IPS DF 4.7 (cell line): ENCODE measurements at regions not wholly inside any gene's neighbourhood (a gene's known extent, or its start where the extent isn't known, plus 50 kb on each side); places are given as distances from the start of the nearest gene placed in this dataset.

ENCODE experiments used
- DNase-seq: peaks from one replicate; pipeline ENCODE4 v3.0.0-alpha.2; 2013; ENCODE audit warnings: low spot score; ENCODE audit errors: extremely low read depth

- DNase-seq = no peak
Measured at GRCh38 chr4:123496421-123496820, 99.8 kb downstream of the SPRY1 start.

GRCh38 chr4:123497340-123497739 lies 100.7 kb downstream of the SPRY1 start:
- no peak for DNase-seq

GRCh38 chr4:123501733-123502132 lies 105.1 kb downstream of the SPRY1 start:
- no peak for DNase-seq

GRCh38 chr4:123503698-123504363 lies 107.2 kb downstream of the SPRY1 start:
- no peak for DNase-seq

- peak; percentile 95 for DNase-seq
Measured at GRCh38 chr4:123505095-123506010, 108.8 kb downstream of the SPRY1 start.

- DNase-seq = no peak
Measured at GRCh38 chr4:123506011-123506695, 109.6 kb downstream of the SPRY1 start.

GRCh38 chr4:123507376-123507775 lies 110.8 kb downstream of the SPRY1 start:
- DNase-seq = no peak

GRCh38 chr4:123510221-123510620 lies 113.6 kb downstream of the SPRY1 start:
- DNase-seq = no peak

GRCh38 chr4:123510659-123511058 lies 114.1 kb downstream of the SPRY1 start:
- DNase-seq = no peak

- DNase-seq = no peak
Measured at GRCh38 chr4:123516576-123516975, 120.0 kb downstream of the SPRY1 start.

GRCh38 chr4:123517176-123517575 lies 120.6 kb downstream of the SPRY1 start:
- no peak for DNase-seq

GRCh38 chr4:123517971-123518370 lies 121.4 kb downstream of the SPRY1 start:
- no peak for DNase-seq

- no peak for DNase-seq
Measured at GRCh38 chr4:123520325-123520724, 123.7 kb downstream of the SPRY1 start.

- DNase-seq = no peak
Measured at GRCh38 chr4:123522081-123522480, 125.5 kb downstream of the SPRY1 start.

- DNase-seq = no peak
Measured at GRCh38 chr4:123522646-123523045, 126.1 kb downstream of the SPRY1 start.

- DNase-seq = no peak
Measured at GRCh38 chr4:123524958-123525628, 128.5 kb downstream of the SPRY1 start.

- no peak for DNase-seq
Measured at GRCh38 chr4:123526511-123526910, 129.9 kb downstream of the SPRY1 start.

GRCh38 chr4:123528501-123529277 lies 132.1 kb downstream of the SPRY1 start:
- no peak for DNase-seq

- no peak for DNase-seq
Measured at GRCh38 chr4:123529278-123529568, 132.6 kb downstream of the SPRY1 start.

- DNase-seq = no peak
Measured at GRCh38 chr4:123530357-123530756, 133.8 kb downstream of the SPRY1 start.
